GM20000 (cell line): ENCODE measurements at regions not wholly inside any gene's neighbourhood (a gene's known extent, or its start where the extent isn't known, plus 50 kb on each side); places are given as distances from the start of the nearest gene placed in this dataset.

Source experiments
- DNase-seq: peaks from one replicate; pipeline ENCODE4 v3.0.0; 2012; ENCODE audit warnings: low spot score
- TF ChIP-seq, protein P1 (sequence below): IDR thresholded peaks from 2 replicates; pipeline ENCODE4 v1.5.1; 2012; ENCODE audit warnings: mild to moderate bottlenecking, control low read depth; ENCODE audit errors: extremely low read depth, missing control alignments

DNA sequence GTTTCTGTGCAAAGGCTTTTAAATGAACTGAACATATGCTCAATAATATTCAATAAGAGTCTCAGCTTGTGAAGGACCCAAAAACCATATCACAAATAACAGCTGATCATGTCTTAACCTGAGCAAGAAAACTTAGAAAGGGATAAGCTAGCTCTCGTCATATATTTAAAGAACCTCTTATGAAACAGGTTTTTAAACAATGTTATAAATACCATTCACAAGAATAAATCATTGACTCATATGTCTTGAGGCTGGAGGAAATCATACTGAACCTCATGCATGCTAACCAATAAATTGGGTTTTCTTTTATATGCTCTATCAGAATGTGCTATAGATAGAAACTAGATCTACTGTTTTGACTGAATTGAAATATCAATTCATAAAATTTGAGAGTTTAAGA is 426.9 kb downstream of the NOVA1 start:
- DNase-seq: no peak
- TF ChIP-seq, protein P1, sequence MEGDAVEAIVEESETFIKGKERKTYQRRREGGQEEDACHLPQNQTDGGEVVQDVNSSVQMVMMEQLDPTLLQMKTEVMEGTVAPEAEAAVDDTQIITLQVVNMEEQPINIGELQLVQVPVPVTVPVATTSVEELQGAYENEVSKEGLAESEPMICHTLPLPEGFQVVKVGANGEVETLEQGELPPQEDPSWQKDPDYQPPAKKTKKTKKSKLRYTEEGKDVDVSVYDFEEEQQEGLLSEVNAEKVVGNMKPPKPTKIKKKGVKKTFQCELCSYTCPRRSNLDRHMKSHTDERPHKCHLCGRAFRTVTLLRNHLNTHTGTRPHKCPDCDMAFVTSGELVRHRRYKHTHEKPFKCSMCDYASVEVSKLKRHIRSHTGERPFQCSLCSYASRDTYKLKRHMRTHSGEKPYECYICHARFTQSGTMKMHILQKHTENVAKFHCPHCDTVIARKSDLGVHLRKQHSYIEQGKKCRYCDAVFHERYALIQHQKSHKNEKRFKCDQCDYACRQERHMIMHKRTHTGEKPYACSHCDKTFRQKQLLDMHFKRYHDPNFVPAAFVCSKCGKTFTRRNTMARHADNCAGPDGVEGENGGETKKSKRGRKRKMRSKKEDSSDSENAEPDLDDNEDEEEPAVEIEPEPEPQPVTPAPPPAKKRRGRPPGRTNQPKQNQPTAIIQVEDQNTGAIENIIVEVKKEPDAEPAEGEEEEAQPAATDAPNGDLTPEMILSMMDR: no peak

DNA sequence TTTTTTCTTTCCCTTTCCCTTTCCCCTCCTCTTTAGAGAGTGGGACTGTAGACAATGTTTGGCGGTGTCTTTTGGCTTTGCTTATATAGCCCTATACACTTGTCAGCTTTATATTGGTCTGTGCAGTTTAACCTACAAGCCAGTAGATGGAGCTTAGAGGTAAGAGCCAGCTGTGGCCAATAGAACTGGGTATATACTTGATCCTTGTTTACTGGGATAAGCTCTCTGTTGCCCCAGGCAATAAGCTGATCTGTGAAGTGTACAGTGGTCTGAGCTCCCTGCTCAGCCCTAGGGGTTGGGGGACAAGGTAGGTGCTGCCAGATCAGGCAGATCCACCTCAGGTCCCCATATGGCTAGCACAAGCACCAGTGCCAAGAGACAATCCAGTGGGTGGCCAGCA is 434.1 kb downstream of the NOVA1 start:
- no peak for DNase-seq
- TF ChIP-seq, protein P1: no peak

DNA sequence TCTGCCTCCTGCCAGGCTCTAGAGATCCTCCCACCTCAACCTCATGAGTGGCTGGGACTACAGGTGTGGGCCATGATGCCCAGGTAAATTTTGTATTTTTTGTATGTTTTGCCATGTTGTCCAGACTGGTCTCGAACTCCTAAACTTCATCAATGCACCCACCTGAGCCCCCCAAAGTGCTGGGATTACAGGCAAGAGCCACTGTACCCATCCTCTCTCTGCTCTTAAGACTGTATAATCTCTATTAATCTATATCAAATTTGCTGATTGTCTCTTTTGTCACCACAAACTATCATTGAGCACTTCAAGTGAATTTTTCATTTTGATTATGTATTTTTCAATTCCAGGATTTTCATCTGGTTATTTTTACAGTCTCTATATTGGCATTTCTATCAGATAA is 440.3 kb downstream of the NOVA1 start:
- DNase-seq: no peak
- TF ChIP-seq, protein P1: no peak

DNA sequence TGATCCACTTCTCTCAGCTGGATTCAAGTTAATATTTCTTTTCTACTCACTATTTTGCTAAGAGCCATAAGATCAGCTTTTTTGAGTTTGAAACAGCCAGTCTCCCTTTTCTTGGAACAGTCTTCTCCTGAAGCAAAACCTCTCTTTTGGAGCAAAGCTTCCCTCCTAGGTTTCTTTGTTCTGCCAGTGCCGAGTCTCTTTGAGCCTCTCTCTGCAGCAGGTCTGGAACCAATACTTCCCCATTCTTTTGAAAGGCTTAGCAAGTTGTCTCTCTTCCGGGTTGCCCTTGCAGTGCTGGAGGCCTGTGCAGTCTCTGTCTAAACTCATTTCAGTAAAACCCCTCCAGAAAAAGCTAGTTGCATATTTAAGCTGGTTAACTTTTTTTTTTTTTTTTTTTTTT is 454.8 kb downstream of the NOVA1 start:
- DNase-seq: no peak

DNA sequence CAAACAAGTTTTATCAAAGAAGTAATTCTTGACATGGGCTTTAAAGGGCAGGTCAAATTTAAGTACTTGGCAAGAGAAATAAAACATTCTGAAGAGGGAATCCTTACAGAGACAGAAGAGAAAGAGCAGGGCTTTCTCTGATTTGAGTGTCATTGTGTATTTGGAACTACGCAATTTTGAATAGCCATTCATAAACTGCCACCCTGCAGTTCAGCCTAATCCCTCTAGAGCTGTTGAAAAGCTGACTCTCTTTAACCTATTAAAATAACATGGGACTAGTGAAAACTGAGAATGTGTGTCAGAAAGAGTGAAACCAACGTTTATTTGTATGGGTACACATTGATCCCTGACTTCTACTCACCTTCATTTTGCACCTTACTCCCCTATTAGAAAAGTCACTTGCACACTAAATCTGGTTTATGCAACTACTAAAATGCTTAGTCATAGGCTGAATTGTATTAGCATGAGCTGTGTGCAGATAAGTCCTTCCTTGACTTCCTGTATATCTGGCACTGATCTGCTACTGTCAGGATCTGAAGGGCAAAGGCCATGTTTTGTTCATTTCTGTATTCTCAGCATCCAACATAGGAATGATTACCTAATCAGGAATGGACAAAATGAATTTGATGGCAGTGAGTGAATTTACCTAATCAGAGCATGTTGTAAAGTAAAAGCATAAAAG is 458.9 kb downstream of the NOVA1 start:
- no peak for DNase-seq
- TF ChIP-seq, protein P1: no peak

More for the DNA sequence above, 454.8 kb downstream of the NOVA1 start:
- TF ChIP-seq, protein P1: no peak

DNA sequence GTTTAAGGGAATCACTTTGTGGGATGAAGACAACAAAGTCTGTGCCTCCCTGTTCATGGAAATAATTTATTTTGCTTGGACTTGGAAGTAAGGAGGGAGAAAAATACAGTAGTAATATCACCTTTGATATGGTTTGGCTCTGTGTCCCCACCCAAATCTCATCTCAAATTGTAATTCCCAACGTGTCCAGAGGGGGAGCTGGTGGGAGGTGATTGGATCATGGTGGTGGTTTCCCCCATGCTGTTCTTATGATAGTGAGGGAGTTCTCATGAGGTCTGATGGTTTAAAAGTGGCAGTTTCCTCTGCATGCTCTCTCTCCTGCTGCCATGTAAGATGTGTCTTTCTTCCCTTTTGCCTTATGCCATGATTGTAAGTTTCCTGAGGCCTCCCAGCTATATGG is 460.7 kb downstream of the NOVA1 start:
- TF ChIP-seq, protein P1: no peak
- DNase-seq: no peak

DNA sequence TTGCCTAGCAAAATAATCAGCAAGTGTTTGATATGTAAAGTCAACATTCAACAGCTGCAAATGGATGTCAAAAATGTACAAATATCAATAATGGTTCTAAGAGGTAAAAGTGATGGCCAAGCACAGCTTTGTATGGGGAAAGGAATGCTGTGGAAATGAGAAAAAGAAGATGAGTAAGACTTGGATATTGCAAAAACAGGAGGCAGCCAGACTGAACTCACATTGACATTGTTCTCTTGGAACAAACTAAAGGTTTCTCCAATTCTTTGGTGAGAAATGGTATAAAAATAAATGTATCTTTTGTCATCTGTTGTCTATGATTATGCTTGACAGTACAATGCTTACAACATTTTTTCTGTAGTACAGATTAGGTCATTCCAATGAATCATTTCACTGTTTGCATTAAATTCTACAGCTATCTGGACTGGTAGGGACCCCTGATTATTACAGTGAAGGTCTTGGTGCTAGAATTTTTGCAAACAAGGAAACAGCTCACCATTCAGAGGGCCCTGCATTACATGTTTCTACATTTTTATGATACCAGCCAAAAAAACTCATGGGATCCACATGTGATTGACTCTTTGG is 465.7 kb downstream of the NOVA1 start:
- TF ChIP-seq, protein P1: no peak
- no peak for DNase-seq
